Cardiac muscle cell (in vitro differentiated cells and primary cell): ENCODE measurements at regions not wholly inside any gene's neighbourhood (a gene's known extent, or its start where the extent isn't known, plus 50 kb on each side); places are given as distances from the start of the nearest gene placed in this dataset.

ENCODE experiments used
- DNase-seq, 2 donors: peaks; one replicate each; pipeline versions ENCODE4 v3.0.0 to v3.0.0-alpha.2; 2010 to 2017; ENCODE audit warnings: low read depth in 1 of 2, low spot score in 1 of 2
- H3K27ac ChIP-seq: fragments of 200-600 bp; sonication (generic); 2 replicates; pipeline ENCODE4 v1.5.1; 2016
- H3K27me3 ChIP-seq: fragments of 200-600 bp; sonication (generic); 2 replicates; pipeline ENCODE4 v1.6.0; 2016; ENCODE audit warnings: control low read depth
- H3K36me3 ChIP-seq: fragments of 200-600 bp; sonication (generic); 2 replicates; pipeline ENCODE4 v1.5.1; 2016; ENCODE audit warnings: control low read depth
- H3K4me1 ChIP-seq: fragments of 200-600 bp; sonication (generic); 2 replicates; pipeline ENCODE4 v1.8.1; 2017; ENCODE audit warnings: low read depth, mild to moderate bottlenecking, mixed run types
- H3K4me3 ChIP-seq: fragments of 200-600 bp; sonication (generic); 2 replicates; pipeline ENCODE4 v1.5.1; 2016; ENCODE audit warnings: mild to moderate bottlenecking
- H3K9me3 ChIP-seq: fragments of 200-600 bp; sonication (generic); 2 replicates; pipeline ENCODE4 v1.5.1; 2017; ENCODE audit warnings: low read depth, mild to moderate bottlenecking, control low read depth
- CTCF ChIP-seq: IDR thresholded peaks from 2 replicates; pipeline ENCODE4 v1.5.1; 2012; ENCODE audit warnings: low read depth, mild to moderate bottlenecking, low read length

GRCh38 chr21:31555741-31556191 is 103.7 kb upstream of the SOD1 start:
- no peaks in the 10 kb centered on the region for H3K9me3 ChIP-seq
- DNase-seq: no peak
- no peaks in the 10 kb centered on the region for H3K36me3 ChIP-seq
- peaks cover 7% of the 10 kb centered on the region for H3K27me3 ChIP-seq
- H3K4me1 ChIP-seq: no peaks in the 10 kb centered on the region
- TF ChIP-seq CTCF: no peak
- H3K27ac ChIP-seq: no peak overlapping the region
- H3K4me3 ChIP-seq: no peak overlapping the region

DNA sequence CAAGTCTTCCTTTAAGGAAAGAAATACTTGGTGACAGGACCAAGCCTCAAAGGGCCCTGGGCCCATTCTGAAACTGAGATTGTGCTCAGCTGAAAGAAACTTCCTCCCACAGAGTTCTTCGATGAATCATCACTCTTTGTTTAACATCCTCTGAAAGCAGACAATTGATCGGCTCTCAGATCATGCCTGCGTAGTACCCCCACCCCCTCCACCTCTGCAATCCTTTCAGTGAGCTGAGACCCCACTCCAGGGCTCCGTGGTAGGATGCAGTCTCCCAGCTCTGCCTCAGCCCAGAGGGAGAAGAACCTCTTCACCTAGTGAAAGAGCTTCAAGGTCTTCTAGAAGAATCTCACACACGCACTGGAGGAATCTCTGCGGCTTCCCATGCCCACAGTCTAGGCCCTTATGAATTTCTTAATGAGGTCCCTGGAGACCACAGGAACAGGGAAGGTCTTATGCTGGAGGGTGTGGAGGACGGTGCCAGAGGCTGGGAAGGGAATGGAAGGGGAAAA is 104.9 kb upstream of the SOD1 start:
- TF ChIP-seq CTCF: no peak
- DNase-seq: peak in 1 of 2 donors; percentile 61
- no peak overlapping the region for H3K27ac ChIP-seq
- H3K36me3 ChIP-seq: no peaks in the 10 kb centered on the region
- H3K27me3 ChIP-seq: peaks cover 7% of the 10 kb centered on the region
- H3K4me1 ChIP-seq: no peaks in the 10 kb centered on the region
- no peak overlapping the region for H3K4me3 ChIP-seq
- H3K9me3 ChIP-seq: no peaks in the 10 kb centered on the region

DNA sequence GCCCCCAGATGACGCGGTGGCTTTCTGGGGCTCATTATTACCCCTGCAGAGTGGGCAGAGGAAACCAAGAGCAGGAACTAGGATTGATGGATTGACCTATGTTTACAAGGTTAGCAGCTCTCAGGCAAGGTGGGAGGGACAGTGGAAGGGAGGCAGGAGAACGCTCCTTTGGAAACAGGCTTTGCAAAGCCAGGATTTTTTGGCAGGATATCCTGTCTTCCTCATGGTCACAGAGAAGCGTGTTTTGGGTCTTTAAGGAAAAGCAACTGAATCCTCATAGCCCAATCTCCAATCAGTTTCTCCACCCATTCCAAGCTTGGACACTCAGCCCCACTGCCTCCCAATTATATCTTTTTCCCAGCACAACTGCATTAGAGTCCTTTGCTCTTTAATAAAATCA is 105.6 kb upstream of the SOD1 start:
- Histone ChIP-seq H3K36me3 (no peaks in the 10 kb centered on the region), H3K27me3 (peaks cover 7% of the 10 kb centered on the region), H3K9me3 (no peaks in the 10 kb centered on the region), H3K4me3 (no peak overlapping the region), H3K27ac (no peak overlapping the region), H3K4me1 (no peaks in the 10 kb centered on the region)
- TF ChIP-seq CTCF: no peak
- no peak for DNase-seq

GRCh38 chr21:31553461-31553860 is 106.0 kb upstream of the SOD1 start:
- Histone ChIP-seq H3K9me3 (no peaks in the 10 kb centered on the region), H3K36me3 (no peaks in the 10 kb centered on the region), H3K4me1 (no peaks in the 10 kb centered on the region), H3K27ac (no peak overlapping the region), H3K4me3 (no peak overlapping the region), H3K27me3 (peaks cover 7% of the 10 kb centered on the region)
- no peak for DNase-seq
- TF ChIP-seq CTCF: no peak

DNA sequence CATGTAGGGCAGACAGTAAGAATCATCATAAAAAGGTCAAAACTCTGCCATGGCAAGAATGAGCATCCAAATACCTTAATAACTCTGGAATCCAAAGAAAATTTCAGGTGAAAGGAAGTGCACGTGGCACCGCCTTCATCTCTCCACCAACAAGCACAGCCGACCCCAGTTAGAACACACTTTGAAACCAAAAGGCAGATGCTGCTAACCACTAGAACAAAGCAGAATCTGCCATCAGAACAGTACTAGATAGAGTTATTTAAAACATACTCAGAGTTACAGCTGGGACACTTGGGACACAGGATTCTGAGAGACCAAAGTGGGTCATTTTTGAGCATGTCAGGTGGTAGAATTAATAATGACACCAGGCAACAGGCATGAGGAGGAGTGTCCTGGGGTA is 106.7 kb upstream of the SOD1 start:
- no peaks in the 10 kb centered on the region for H3K4me1 ChIP-seq
- no peak overlapping the region for H3K27ac ChIP-seq
- no peak overlapping the region for H3K4me3 ChIP-seq
- no peaks in the 10 kb centered on the region for H3K9me3 ChIP-seq
- H3K36me3 ChIP-seq: no peaks in the 10 kb centered on the region
- DNase-seq: no peak
- TF ChIP-seq CTCF: no peak
- H3K27me3 ChIP-seq: peaks cover 7% of the 10 kb centered on the region

DNA sequence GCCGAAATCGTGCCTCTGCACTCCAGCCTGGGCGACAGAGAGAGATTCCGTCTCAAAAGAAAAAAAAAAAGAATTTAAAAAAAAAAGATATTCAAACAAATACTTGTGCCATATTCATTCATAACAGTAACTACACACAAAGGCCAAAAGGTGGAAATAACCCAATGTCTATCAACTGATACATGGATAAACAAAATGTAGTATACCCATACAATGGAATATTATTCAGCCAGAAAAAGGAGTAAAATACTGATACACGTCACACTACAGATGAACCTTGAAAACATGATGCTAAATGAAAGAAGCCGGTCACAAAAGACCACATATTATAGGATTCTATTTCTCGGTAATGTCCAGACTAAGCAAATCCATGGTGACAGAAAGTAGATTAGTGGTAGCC is 109.4 kb upstream of the SOD1 start:
- DNase-seq: no peak
- TF ChIP-seq CTCF: no peak

More for the DNA sequence above, 109.4 kb upstream of the SOD1 start:
- H3K27me3 ChIP-seq: no peaks in the 10 kb centered on the region
- peaks cover 7% of the 10 kb centered on the region for H3K4me1 ChIP-seq
- H3K9me3 ChIP-seq: no peaks in the 10 kb centered on the region
- no peaks in the 10 kb centered on the region for H3K36me3 ChIP-seq
- H3K4me3 ChIP-seq: no peak overlapping the region
- no peak overlapping the region for H3K27ac ChIP-seq
